Retinal pigment epithelial cell (primary cell): ENCODE measurements at regions not wholly inside any gene's neighbourhood (a gene's known extent, or its start where the extent isn't known, plus 50 kb on each side); places are given as distances from the start of the nearest gene placed in this dataset.

Source experiments
- DNase-seq: peaks from one replicate; pipeline ENCODE4 v3.0.0-alpha.2; 2010; ENCODE audit warnings: low read depth
- H3K4me3 ChIP-seq: 2 replicates; pipeline ENCODE4 v1.5.1; 2011; ENCODE audit warnings: mild to moderate bottlenecking, low read length, control low read depth, moderate library complexity
- TF ChIP-seq, protein P1 (sequence below): conservative IDR thresholded peaks from 2 replicates; pipeline ENCODE4 v1.5.1; 2011; ENCODE audit warnings: low read depth, low read length, control low read depth, inconsistent platforms

DNA sequence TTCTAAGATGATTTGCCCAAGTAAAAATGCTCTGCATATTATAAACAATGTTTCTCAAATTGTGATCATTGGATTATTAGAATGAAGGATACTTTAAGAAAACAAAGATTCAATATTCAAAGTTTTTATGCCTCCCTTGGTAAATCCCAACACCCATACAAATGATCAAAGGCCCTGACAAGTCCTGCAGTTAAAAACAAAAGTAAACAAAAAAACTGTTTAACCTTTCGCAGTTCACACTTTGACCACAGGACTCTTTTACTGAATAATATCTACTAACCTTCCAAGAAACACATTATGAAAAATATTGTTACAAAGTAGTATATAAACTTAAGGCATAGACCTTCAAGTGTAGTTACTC is 365.9 kb upstream of the ZFHX3 start:
- no peak overlapping the region for H3K4me3 ChIP-seq
- DNase-seq, result no peak
- TF ChIP-seq, protein P1, sequence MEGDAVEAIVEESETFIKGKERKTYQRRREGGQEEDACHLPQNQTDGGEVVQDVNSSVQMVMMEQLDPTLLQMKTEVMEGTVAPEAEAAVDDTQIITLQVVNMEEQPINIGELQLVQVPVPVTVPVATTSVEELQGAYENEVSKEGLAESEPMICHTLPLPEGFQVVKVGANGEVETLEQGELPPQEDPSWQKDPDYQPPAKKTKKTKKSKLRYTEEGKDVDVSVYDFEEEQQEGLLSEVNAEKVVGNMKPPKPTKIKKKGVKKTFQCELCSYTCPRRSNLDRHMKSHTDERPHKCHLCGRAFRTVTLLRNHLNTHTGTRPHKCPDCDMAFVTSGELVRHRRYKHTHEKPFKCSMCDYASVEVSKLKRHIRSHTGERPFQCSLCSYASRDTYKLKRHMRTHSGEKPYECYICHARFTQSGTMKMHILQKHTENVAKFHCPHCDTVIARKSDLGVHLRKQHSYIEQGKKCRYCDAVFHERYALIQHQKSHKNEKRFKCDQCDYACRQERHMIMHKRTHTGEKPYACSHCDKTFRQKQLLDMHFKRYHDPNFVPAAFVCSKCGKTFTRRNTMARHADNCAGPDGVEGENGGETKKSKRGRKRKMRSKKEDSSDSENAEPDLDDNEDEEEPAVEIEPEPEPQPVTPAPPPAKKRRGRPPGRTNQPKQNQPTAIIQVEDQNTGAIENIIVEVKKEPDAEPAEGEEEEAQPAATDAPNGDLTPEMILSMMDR, result no peak

DNA sequence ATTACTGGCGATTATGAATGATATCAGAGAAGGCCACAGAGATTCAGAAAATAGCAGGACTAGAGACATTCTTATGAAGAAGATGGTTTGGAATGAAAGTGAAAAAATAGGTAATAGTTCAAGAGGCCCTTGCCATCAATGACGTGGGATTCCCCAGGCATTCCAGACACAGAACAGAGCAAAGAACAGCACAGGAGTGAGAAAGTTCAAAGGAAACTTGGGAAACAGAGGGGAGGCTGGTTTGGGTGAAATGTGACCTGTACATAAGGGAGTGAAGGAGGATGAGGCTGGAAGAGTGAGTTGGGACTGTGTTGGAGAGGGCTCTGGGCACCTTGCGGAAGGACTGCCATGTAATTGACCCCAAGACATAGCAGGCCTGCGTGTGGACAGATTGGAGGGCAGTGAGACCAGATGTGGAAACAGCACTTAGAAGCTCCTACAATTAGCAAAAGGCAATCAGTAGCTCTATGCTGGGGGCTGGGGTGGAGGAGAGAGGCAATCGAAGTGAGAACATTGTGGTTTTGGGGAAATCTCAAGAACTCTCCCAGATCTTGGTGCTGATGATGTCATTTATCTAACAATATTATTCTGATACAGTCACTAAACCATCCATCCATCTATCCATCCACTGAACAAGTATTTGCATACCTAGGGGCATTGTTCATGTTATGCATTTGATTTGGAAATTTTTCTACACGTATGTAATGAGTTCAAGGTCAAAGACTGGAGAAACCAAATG is 365.3 kb upstream of the ZFHX3 start:
- H3K4me3 ChIP-seq, result no peak overlapping the region
- TF ChIP-seq, protein P1, result no peak
- no peak for DNase-seq

DNA sequence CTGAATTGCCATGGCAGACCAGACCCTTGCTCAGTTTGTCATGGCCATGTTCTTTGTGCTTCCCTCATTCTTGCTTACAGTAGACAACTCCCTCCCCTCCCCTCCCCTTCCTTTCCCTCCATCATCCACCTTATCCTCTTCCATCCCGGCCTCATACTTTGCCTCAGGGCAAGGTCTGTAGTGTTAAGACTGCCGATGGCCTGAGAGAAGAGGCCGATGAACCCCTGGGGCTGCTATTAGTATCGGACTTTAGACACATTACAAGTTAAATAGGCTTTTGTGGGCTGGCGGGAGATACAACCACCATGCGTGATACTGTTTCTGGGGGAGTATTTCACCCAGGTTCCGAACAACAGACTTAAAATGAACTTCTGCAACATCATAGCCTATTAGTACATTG is 364.5 kb upstream of the ZFHX3 start:
- TF ChIP-seq, protein P1, result no peak
- no peak overlapping the region for H3K4me3 ChIP-seq
- DNase-seq, result no peak

DNA sequence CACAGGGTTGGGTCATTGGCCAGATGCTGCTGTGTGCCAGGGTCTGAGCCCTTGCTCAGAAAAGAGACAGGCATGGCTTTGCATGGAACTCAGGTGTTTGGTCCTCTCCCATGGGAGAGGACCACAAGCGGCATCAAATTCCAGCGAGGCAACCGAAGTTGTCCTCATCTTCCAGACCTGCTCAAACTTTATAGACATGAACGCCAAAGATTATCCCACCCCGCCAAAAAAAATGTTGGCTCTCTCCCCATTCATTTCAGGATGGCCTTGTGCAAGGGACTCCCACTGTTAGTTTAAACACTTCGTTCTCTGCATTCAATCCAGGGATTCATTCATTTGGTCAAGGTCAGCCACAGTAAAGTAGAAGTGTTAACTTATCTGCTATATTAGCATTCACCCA is 360.8 kb upstream of the ZFHX3 start:
- no peak overlapping the region for H3K4me3 ChIP-seq
- no peak for DNase-seq
- TF ChIP-seq, protein P1, result no peak

DNA sequence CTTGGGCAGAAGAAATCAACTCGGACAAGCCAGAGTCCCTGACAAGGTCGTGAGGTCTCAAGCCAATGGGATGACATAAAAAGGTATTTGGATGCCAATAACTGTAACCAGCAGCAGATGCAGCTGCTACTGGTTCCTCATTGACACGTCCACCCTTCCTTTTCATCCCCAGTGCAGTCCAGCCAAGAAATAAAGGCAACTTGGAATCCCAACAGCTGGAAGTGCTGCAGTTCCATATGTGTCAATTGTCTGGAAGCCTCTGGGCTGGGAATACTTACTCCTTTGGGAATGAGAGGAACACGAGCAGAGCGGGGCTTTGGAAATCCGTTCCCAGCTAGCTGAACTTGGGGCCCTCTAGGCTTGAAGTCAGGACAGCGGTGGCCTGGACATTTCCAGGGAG is 360.4 kb upstream of the ZFHX3 start:
- DNase-seq, result no peak
- TF ChIP-seq, protein P1, result no peak
- H3K4me3 ChIP-seq, result no peak overlapping the region

DNA sequence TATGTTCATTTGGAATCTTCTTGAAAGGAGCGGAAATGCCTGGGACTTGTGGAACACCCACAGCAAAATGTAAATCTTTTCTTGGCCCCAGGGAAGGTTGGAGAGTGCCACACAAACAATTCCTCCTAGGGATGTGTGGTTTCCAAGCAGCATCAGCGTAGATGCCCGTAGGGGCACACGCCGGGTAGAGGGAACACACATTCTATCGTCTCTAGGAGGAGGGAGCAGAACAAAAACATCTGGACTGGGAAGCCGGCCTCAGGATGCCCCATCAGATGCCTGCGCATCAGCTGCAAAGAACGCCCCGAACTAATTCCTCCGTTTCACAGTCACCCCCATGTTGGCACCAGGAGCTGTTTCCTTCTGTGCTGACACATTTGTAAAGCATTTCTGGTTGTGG is 357.9 kb upstream of the ZFHX3 start:
- TF ChIP-seq, protein P1, result no peak
- no peak for DNase-seq
- no peak overlapping the region for H3K4me3 ChIP-seq

DNA sequence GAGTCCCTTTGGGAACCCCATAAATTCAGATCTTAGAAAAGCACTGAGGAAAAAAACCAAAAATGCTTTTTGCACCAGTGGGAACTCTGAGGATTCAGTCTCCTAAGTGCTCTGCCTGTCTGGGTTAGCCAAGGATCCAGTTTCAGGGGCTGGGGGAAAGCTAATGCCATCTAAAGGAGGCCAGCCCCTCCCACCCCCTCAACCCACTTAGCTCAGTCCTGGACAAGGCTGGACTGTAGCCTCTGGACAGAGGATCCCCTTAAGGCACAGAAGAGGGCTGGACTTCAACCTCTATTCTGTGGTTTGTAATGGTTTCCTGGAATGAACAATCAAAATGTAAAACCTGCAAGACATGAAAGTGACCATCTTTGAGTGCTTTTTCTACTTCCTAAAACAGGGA is 356.1 kb upstream of the ZFHX3 start:
- no peak overlapping the region for H3K4me3 ChIP-seq
- DNase-seq, result no peak
- TF ChIP-seq, protein P1, result no peak
